Sigmoid colon (tissue), 4 donors: ENCODE measurements at regions not wholly inside any gene's neighbourhood (a gene's known extent, or its start where the extent isn't known, plus 50 kb on each side); places are given as distances from the start of the nearest gene placed in this dataset.

Source experiments
- CTCF ChIP-seq, 4 experiments: fragments of 450-650 bp in 3 of 4; fragments of 200-600 bp in 1 of 4; IDR thresholded peaks; one replicate each; pipeline ENCODE4 v1.5.1; 2016 to 2019; ENCODE audit warnings: antibody characterized with exemption in 4 of 4, mild to moderate bottlenecking in 3 of 4, moderate library complexity in 2 of 4
- EP300 ChIP-seq, 4 donors: sonication (generic); formaldehyde crosslinking; IDR thresholded peaks; one replicate each; pipeline ENCODE4 v1.6.1; 2017; ENCODE audit warnings: antibody characterized with exemption in 4 of 4
- POLR2AphosphoS5 ChIP-seq, 4 donors: sonication (generic); formaldehyde crosslinking; IDR thresholded peaks; one replicate each; pipeline ENCODE4 v1.6.1; 2017; ENCODE audit warnings: antibody characterized with exemption in 4 of 4

GRCh38 chr13:34640179-34640992 lies 301.7 kb upstream of the NBEA start:
- TF ChIP-seq CTCF (IDR thresholded peaks at IDR 0.05): no peak
- TF ChIP-seq POLR2AphosphoS5 (IDR thresholded peaks at IDR 0.05): no peak
- no peak for TF ChIP-seq EP300 (IDR thresholded peaks at IDR 0.05)
